ENCODE measurements at regions not wholly inside any gene's neighbourhood (a gene's known extent, or its start where the extent isn't known, plus 50 kb on each side); places are given as distances from the start of the nearest gene placed in this dataset.
"Not testable (repeated sequence)": the region's sequence is repeated elsewhere in the genome, so short reads cannot be mapped to it uniquely, and the experiment has no call there.

- 65 to 67% methylated on average over 4 of the region's 4 CpGs for WGBS, 2 donors
- Histone ChIP-seq H3K4me3 (ENCODE audit: low read depth in 1 of 2, low read length in 2 of 2) (no peak overlapping the region), H3K27me3 (ENCODE audit: control insufficient read depth in 1 of 2, insufficient read depth in 2 of 2, low read length in 2 of 2) (no peaks in the 10 kb centered on the region), H3K4me1 (ENCODE audit: control insufficient read depth in 2 of 2, insufficient read depth in 2 of 2, low read length in 1 of 2) (no peaks in the 10 kb centered on the region), H3K27ac (ENCODE audit: low read depth in 2 of 2, low read length in 1 of 2) (no peak overlapping the region), H3K36me3 (ENCODE audit: control insufficient read depth in 2 of 2, insufficient read depth in 2 of 2, low read length in 1 of 2) (no peaks in the 10 kb centered on the region), H3K9me3 (ENCODE audit: control insufficient read depth in 2 of 2, insufficient read depth in 1 of 2, low read depth in 1 of 2, low read length in 1 of 2) (no peaks in the 10 kb centered on the region)
Measured at GRCh38 chr14:106613256-106613655, 1086.9 kb downstream of the TMEM121 start.

GRCh38 chr14:106618471-106618951 lies 1092.1 kb downstream of the TMEM121 start:
- not testable (repeated sequence) for H3K9me3 ChIP-seq (ENCODE audit: control insufficient read depth in 2 of 2, insufficient read depth in 1 of 2, low read depth in 1 of 2, low read length in 1 of 2); H3K27ac ChIP-seq (ENCODE audit: low read depth in 2 of 2, low read length in 1 of 2); H3K4me3 ChIP-seq (ENCODE audit: low read depth in 1 of 2, low read length in 2 of 2); H3K4me1 ChIP-seq (ENCODE audit: control insufficient read depth in 2 of 2, insufficient read depth in 2 of 2, low read length in 1 of 2); H3K36me3 ChIP-seq (ENCODE audit: control insufficient read depth in 2 of 2, insufficient read depth in 2 of 2, low read length in 1 of 2); H3K27me3 ChIP-seq (ENCODE audit: control insufficient read depth in 1 of 2, insufficient read depth in 2 of 2, low read length in 2 of 2)
- WGBS, 2 donors, result 47 to 57% methylated on average over 9 of the region's 9 CpGs

GRCh38 chr14:106619606-106620005 lies 1093.2 kb downstream of the TMEM121 start:
- Histone ChIP-seq H3K36me3 (ENCODE audit: control insufficient read depth in 2 of 2, insufficient read depth in 2 of 2, low read length in 1 of 2) (no peaks in the 10 kb centered on the region), H3K9me3 (ENCODE audit: control insufficient read depth in 2 of 2, insufficient read depth in 1 of 2, low read depth in 1 of 2, low read length in 1 of 2) (peaks cover 0 to 4% of the 10 kb centered on the region in 2 donors), H3K4me3 (ENCODE audit: low read depth in 1 of 2, low read length in 2 of 2) (no peak overlapping the region), H3K4me1 (ENCODE audit: control insufficient read depth in 2 of 2, insufficient read depth in 2 of 2, low read length in 1 of 2) (peaks cover 0 to 2% of the 10 kb centered on the region in 2 donors), H3K27ac (ENCODE audit: low read depth in 2 of 2, low read length in 1 of 2) (no peak overlapping the region), H3K27me3 (ENCODE audit: control insufficient read depth in 1 of 2, insufficient read depth in 2 of 2, low read length in 2 of 2) (no peaks in the 10 kb centered on the region)
- WGBS, 2 donors, result 3 to 4% methylated on average over 1 of the region's 1 CpG

- Histone ChIP-seq H3K27ac (ENCODE audit: low read depth in 2 of 2, low read length in 1 of 2) (no peak overlapping the region), H3K27me3 (ENCODE audit: control insufficient read depth in 1 of 2, insufficient read depth in 2 of 2, low read length in 2 of 2) (no peaks in the 10 kb centered on the region)
- WGBS, 2 donors, result 57 to 61% methylated on average over 2 of the region's 2 CpGs
Measured at GRCh38 chr14:106620368-106620767, 1094.0 kb downstream of the TMEM121 start.

GRCh38 chr14:106622200-106622745 lies 1095.9 kb downstream of the TMEM121 start:
- Histone ChIP-seq H3K27me3 (ENCODE audit: control insufficient read depth in 1 of 2, insufficient read depth in 2 of 2, low read length in 2 of 2) (no peaks in the 10 kb centered on the region), H3K36me3 (ENCODE audit: control insufficient read depth in 2 of 2, insufficient read depth in 2 of 2, low read length in 1 of 2) (no peaks in the 10 kb centered on the region)
- 53 to 61% methylated on average over 12 of the region's 12 CpGs for WGBS, 2 donors

More at GRCh38 chr14:106620368-106620767, 1094.0 kb downstream of the TMEM121 start:
- Histone ChIP-seq H3K36me3 (ENCODE audit: control insufficient read depth in 2 of 2, insufficient read depth in 2 of 2, low read length in 1 of 2) (no peaks in the 10 kb centered on the region), H3K4me3 (ENCODE audit: low read depth in 1 of 2, low read length in 2 of 2) (no peak overlapping the region), H3K9me3 (ENCODE audit: control insufficient read depth in 2 of 2, insufficient read depth in 1 of 2, low read depth in 1 of 2, low read length in 1 of 2) (peaks cover 0 to 4% of the 10 kb centered on the region in 2 donors), H3K4me1 (ENCODE audit: control insufficient read depth in 2 of 2, insufficient read depth in 2 of 2, low read length in 1 of 2) (peaks cover 0 to 2% of the 10 kb centered on the region in 2 donors)

GRCh38 chr14:106625186-106625585 lies 1098.8 kb downstream of the TMEM121 start:
- Histone ChIP-seq H3K27ac (ENCODE audit: low read depth in 2 of 2, low read length in 1 of 2) (no peak overlapping the region), H3K9me3 (ENCODE audit: control insufficient read depth in 2 of 2, insufficient read depth in 1 of 2, low read depth in 1 of 2, low read length in 1 of 2) (peaks cover 0 to 4% of the 10 kb centered on the region in 2 donors), H3K36me3 (ENCODE audit: control insufficient read depth in 2 of 2, insufficient read depth in 2 of 2, low read length in 1 of 2) (no peaks in the 10 kb centered on the region), H3K4me1 (ENCODE audit: control insufficient read depth in 2 of 2, insufficient read depth in 2 of 2, low read length in 1 of 2) (peaks cover 0 to 2% of the 10 kb centered on the region in 2 donors), H3K4me3 (ENCODE audit: low read depth in 1 of 2, low read length in 2 of 2) (no peak overlapping the region), H3K27me3 (ENCODE audit: control insufficient read depth in 1 of 2, insufficient read depth in 2 of 2, low read length in 2 of 2) (no peaks in the 10 kb centered on the region)
- WGBS, 2 donors, result 72 to 73% methylated on average over 3 of the region's 3 CpGs

More at GRCh38 chr14:106622200-106622745, 1095.9 kb downstream of the TMEM121 start:
- Histone ChIP-seq H3K27ac (ENCODE audit: low read depth in 2 of 2, low read length in 1 of 2) (no peak overlapping the region), H3K4me1 (ENCODE audit: control insufficient read depth in 2 of 2, insufficient read depth in 2 of 2, low read length in 1 of 2) (peaks cover 0 to 2% of the 10 kb centered on the region in 2 donors), H3K9me3 (ENCODE audit: control insufficient read depth in 2 of 2, insufficient read depth in 1 of 2, low read depth in 1 of 2, low read length in 1 of 2) (peaks cover 0 to 4% of the 10 kb centered on the region in 2 donors), H3K4me3 (ENCODE audit: low read depth in 1 of 2, low read length in 2 of 2) (no peak overlapping the region)

GRCh38 chr14:106626469-106626868 lies 1100.1 kb downstream of the TMEM121 start:
- not testable (repeated sequence) for H3K36me3 ChIP-seq (ENCODE audit: control insufficient read depth in 2 of 2, insufficient read depth in 2 of 2, low read length in 1 of 2); H3K4me1 ChIP-seq (ENCODE audit: control insufficient read depth in 2 of 2, insufficient read depth in 2 of 2, low read length in 1 of 2); H3K27me3 ChIP-seq (ENCODE audit: control insufficient read depth in 1 of 2, insufficient read depth in 2 of 2, low read length in 2 of 2); H3K9me3 ChIP-seq (ENCODE audit: control insufficient read depth in 2 of 2, insufficient read depth in 1 of 2, low read depth in 1 of 2, low read length in 1 of 2); H3K4me3 ChIP-seq (ENCODE audit: low read depth in 1 of 2, low read length in 2 of 2); H3K27ac ChIP-seq (ENCODE audit: low read depth in 2 of 2, low read length in 1 of 2)
- WGBS, 2 donors, result 34 to 40% methylated on average over 4 of the region's 4 CpGs

GRCh38 chr14:106626942-106627588 lies 1100.7 kb downstream of the TMEM121 start:
- H3K36me3 ChIP-seq (ENCODE audit: control insufficient read depth in 2 of 2, insufficient read depth in 2 of 2, low read length in 1 of 2); H3K4me3 ChIP-seq (ENCODE audit: low read depth in 1 of 2, low read length in 2 of 2); H3K27me3 ChIP-seq (ENCODE audit: control insufficient read depth in 1 of 2, insufficient read depth in 2 of 2, low read length in 2 of 2); H3K4me1 ChIP-seq (ENCODE audit: control insufficient read depth in 2 of 2, insufficient read depth in 2 of 2, low read length in 1 of 2); H3K27ac ChIP-seq (ENCODE audit: low read depth in 2 of 2, low read length in 1 of 2); H3K9me3 ChIP-seq (ENCODE audit: control insufficient read depth in 2 of 2, insufficient read depth in 1 of 2, low read depth in 1 of 2, low read length in 1 of 2): not testable (repeated sequence)
- WGBS, 2 donors, result 45 to 52% methylated on average over 20 of the region's 22 CpGs

- no peak overlapping the region for H3K4me3 ChIP-seq (ENCODE audit: low read depth in 1 of 2, low read length in 2 of 2)
- no peaks in the 10 kb centered on the region for H3K4me1 ChIP-seq (ENCODE audit: control insufficient read depth in 2 of 2, insufficient read depth in 2 of 2, low read length in 1 of 2)
- H3K9me3 ChIP-seq (ENCODE audit: control insufficient read depth in 2 of 2, insufficient read depth in 1 of 2, low read depth in 1 of 2, low read length in 1 of 2), result no peaks in the 10 kb centered on the region
- H3K27ac ChIP-seq (ENCODE audit: low read depth in 2 of 2, low read length in 1 of 2), result no peak overlapping the region
- H3K36me3 ChIP-seq (ENCODE audit: control insufficient read depth in 2 of 2, insufficient read depth in 2 of 2, low read length in 1 of 2), result no peaks in the 10 kb centered on the region
- H3K27me3 ChIP-seq (ENCODE audit: control insufficient read depth in 1 of 2, insufficient read depth in 2 of 2, low read length in 2 of 2), result peaks cover 0 to 2% of the 10 kb centered on the region in 2 donors
- WGBS, 2 donors, result 63 to 71% methylated on average over 6 of the region's 6 CpGs
Measured at GRCh38 chr14:106631879-106632278, 1105.5 kb downstream of the TMEM121 start.

- no peaks in the 10 kb centered on the region for H3K4me1 ChIP-seq (ENCODE audit: control insufficient read depth in 2 of 2, insufficient read depth in 2 of 2, low read length in 1 of 2)
- no peak overlapping the region for H3K27ac ChIP-seq (ENCODE audit: low read depth in 2 of 2, low read length in 1 of 2)
- WGBS, 2 donors, result 58 to 67% methylated on average over 2 of the region's 2 CpGs
Measured at GRCh38 chr14:106633721-106634120, 1107.3 kb downstream of the TMEM121 start.

More at GRCh38 chr14:106633721-106634120, 1107.3 kb downstream of the TMEM121 start:
- H3K27me3 ChIP-seq (ENCODE audit: control insufficient read depth in 1 of 2, insufficient read depth in 2 of 2, low read length in 2 of 2), result peaks cover 0 to 2% of the 10 kb centered on the region in 2 donors
- no peaks in the 10 kb centered on the region for H3K36me3 ChIP-seq (ENCODE audit: control insufficient read depth in 2 of 2, insufficient read depth in 2 of 2, low read length in 1 of 2)
- peaks cover 0 to 3% of the 10 kb centered on the region in 2 donors for H3K9me3 ChIP-seq (ENCODE audit: control insufficient read depth in 2 of 2, insufficient read depth in 1 of 2, low read depth in 1 of 2, low read length in 1 of 2)
- no peak overlapping the region for H3K4me3 ChIP-seq (ENCODE audit: low read depth in 1 of 2, low read length in 2 of 2)
